ENCODE measurements at regions not wholly inside any gene's neighbourhood (a gene's known extent, or its start where the extent isn't known, plus 50 kb on each side); places are given as distances from the start of the nearest gene placed in this dataset.

DNA sequence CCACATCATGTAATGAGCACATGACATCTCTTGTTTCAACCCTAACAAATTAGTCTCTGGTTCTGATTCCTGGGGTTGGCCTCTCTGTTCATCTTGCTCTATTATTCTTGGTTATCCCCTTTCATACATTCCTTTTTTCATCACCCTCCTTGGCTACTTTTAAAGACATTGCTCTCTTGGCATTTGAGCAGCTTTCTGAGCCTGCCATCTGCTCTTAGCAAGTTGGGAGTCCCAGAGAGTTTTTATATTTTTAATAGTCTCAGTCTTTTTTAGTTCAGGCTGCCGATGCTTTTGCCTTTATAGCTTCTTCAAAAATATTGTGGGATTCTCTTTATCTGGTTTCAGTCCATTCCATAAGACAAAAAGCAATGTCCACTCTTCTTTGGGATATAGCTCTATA, 1270.9 kb downstream of the ADGRL3 start:
- no peak overlapping the region for H2AFZ ChIP-seq (ENCODE audit: low read length)
- no peak for DNase-seq (ENCODE audit: low spot score)
- in situ Hi-C loops (cut with HindIII; ENCODE audit: extremely low pct_ligation_motif_present, low pct_unique_long_range_greater_than_20kb) = no loop called here
- no peak for ATAC-seq
- FAIRE-seq = no peak
- no peak overlapping the region for H3K4me3 ChIP-seq (replicated peaks in 1 of 3; ENCODE audit: insufficient read depth in 1 of 3, low read depth in 2 of 3, low read length in 3 of 3)
- H3K79me2 ChIP-seq (ENCODE audit: insufficient read depth, low read length) = no peaks in the 10 kb centered on the region
- H3K27me3 ChIP-seq (ENCODE audit: control insufficient read depth in 1 of 2, insufficient read depth in 2 of 2, low read length in 2 of 2) = no peaks in the 10 kb centered on the region
- no peaks in the 10 kb centered on the region for H3K4me1 ChIP-seq (ENCODE audit: insufficient read depth, low read length)
- H3K27ac ChIP-seq (ENCODE audit: extremely low read length, insufficient read depth, low read length) = no peak overlapping the region
- H3K4me2 ChIP-seq (ENCODE audit: low read depth, low read length) = no peak overlapping the region
- ChIA-PET CTCF (ENCODE audit: low intra/inter-chr PET ratio, low total read pairs) (no interaction called here), POLR2A (no interaction called here)
- H3K9me3 ChIP-seq (ENCODE audit: low read length) = no peaks in the 10 kb centered on the region
- no peaks in the 10 kb centered on the region for H4K20me1 ChIP-seq (ENCODE audit: insufficient read depth, low read length)
- BruUV-seq (replicated peaks) = no TSS peak
- WGBS (ENCODE audit: low lambda C conversion rate) = 0% methylated on average over 1 of the region's 1 CpG
- H3K9ac ChIP-seq (ENCODE audit: insufficient read depth, low read depth, low read length) = no peak overlapping the region
- intact Hi-C loops (cut with micrococcal nuclease; ENCODE audit: unreplicated experiment) = no loop called here
- H3K36me3 ChIP-seq (replicated peaks in 1 of 2; ENCODE audit: control insufficient read depth in 1 of 2, insufficient read depth in 2 of 2, low read length in 2 of 2) = no peaks in the 10 kb centered on the region
- TF ChIP-seq ZNF317 (CRISPR knock-in tag; IDR thresholded peaks at IDR 0.05) (no peak), ZBTB42 (CRISPR knock-in tag; IDR thresholded peaks at IDR 0.05) (no peak), ZNF282 (IDR thresholded peaks at IDR 0.05; ENCODE audit: partially characterized antibody) (no peak), NCOA5 (CRISPR knock-in tag; IDR thresholded peaks at IDR 0.05) (no peak)

GRCh38 chr4:62470421-62470983, 1270.4 kb downstream of the ADGRL3 start:
- Histone ChIP-seq H3K9me3 (ENCODE audit: low read length) (no peaks in the 10 kb centered on the region), H3K27ac (ENCODE audit: extremely low read length, insufficient read depth, low read length) (no peak overlapping the region), H3K79me2 (ENCODE audit: insufficient read depth, low read length) (no peaks in the 10 kb centered on the region), H3K36me3 (replicated peaks in 1 of 2; ENCODE audit: control insufficient read depth in 1 of 2, insufficient read depth in 2 of 2, low read length in 2 of 2) (no peaks in the 10 kb centered on the region), H3K4me1 (ENCODE audit: insufficient read depth, low read length) (no peaks in the 10 kb centered on the region), H3K27me3 (ENCODE audit: control insufficient read depth in 1 of 2, insufficient read depth in 2 of 2, low read length in 2 of 2) (no peaks in the 10 kb centered on the region), H3K4me3 (replicated peaks in 1 of 3; ENCODE audit: insufficient read depth in 1 of 3, low read depth in 2 of 3, low read length in 3 of 3) (no peak overlapping the region), H3K4me2 (ENCODE audit: low read depth, low read length) (no peak overlapping the region), H4K20me1 (ENCODE audit: insufficient read depth, low read length) (no peaks in the 10 kb centered on the region), H2AFZ (ENCODE audit: low read length) (no peak overlapping the region), H3K9ac (ENCODE audit: insufficient read depth, low read depth, low read length) (no peak overlapping the region)
- DNase-seq (ENCODE audit: low spot score) = no peak
- ChIA-PET CTCF (ENCODE audit: low intra/inter-chr PET ratio, low total read pairs) (no interaction called here), POLR2A (no interaction called here)
- WGBS (ENCODE audit: low lambda C conversion rate) = 57% methylated on average over 13 of the region's 13 CpGs
- peak; percentile 82 to 93 for TF ChIP-seq MAFK (conservative IDR thresholded peaks at IDR 0.05 in 1 of 2, IDR thresholded peaks at IDR 0.05 in 1 of 2; ENCODE audit: low read length in 2 of 2)
- peak; percentile 83 for TF ChIP-seq MAFF (IDR thresholded peaks at IDR 0.05; ENCODE audit: low read depth, low read length)
- TF ChIP-seq, protein P1, sequence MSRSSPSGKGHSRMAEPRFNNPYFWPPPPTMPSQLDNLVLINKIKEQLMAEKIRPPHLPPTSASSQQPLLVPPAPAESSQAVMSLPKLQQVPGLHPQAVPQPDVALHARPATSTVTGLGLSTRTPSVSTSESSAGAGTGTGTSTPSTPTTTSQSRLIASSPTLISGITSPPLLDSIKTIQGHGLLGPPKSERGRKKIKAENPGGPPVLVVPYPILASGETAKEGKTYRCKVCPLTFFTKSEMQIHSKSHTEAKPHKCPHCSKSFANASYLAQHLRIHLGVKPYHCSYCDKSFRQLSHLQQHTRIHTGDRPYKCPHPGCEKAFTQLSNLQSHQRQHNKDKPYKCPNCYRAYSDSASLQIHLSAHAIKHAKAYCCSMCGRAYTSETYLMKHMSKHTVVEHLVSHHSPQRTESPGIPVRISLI (CRISPR knock-in tag; IDR thresholded peaks at IDR 0.05; ENCODE audit: borderline replicate concordance) = no peak
- no peak for TF ChIP-seq ZMYM2 (CRISPR knock-in tag; IDR thresholded peaks at IDR 0.05)
- no peak for TF ChIP-seq ZEB1 (IDR thresholded peaks at IDR 0.05; ENCODE audit: insufficient replicate concordance, low read depth)
- intact Hi-C loops (cut with micrococcal nuclease; ENCODE audit: unreplicated experiment) = no loop called here
- in situ Hi-C loops (cut with HindIII; ENCODE audit: extremely low pct_ligation_motif_present, low pct_unique_long_range_greater_than_20kb) = no loop called here
- no TSS peak for BruUV-seq (replicated peaks)
- ATAC-seq = no peak
- FAIRE-seq = no peak

All from HepG2 (cell line).